Stomach (tissue), 8 donors: ENCODE measurements at regions not wholly inside any gene's neighbourhood (a gene's known extent, or its start where the extent isn't known, plus 50 kb on each side); places are given as distances from the start of the nearest gene placed in this dataset.
"Not testable (repeated sequence)": the region's sequence is repeated elsewhere in the genome, so short reads cannot be mapped to it uniquely, and the experiment has no call there.

Experiments used
- DNase-seq, 2 donors: peaks; one replicate each; pipeline versions ENCODE4 v3.0.0 to v3.0.0-alpha.2; 2013 to 2019
- H3K27ac ChIP-seq, 5 donors: fragments of 200-600 bp in 4 of 5; sonication (generic) in 4 of 5; one replicate each; pipeline ENCODE4 v1.5.1; 2013 to 2019; ENCODE audit warnings: mild to moderate bottlenecking in 1 of 5, moderate library complexity in 1 of 5
- H3K27me3 ChIP-seq, 3 donors: fragments of 200-600 bp; sonication (generic); one replicate each; pipeline ENCODE4 v1.5.1; 2017 to 2019; ENCODE audit warnings: mixed run types in 1 of 3
- H3K36me3 ChIP-seq, 4 donors: fragments of 200-600 bp; sonication (generic); 1 replicate in 3 of 4; 2 replicates in 1 of 4; pipeline ENCODE4 v1.5.1; 2016 to 2019
- H3K4me1 ChIP-seq, 4 donors: fragments of 200-600 bp; sonication (generic); one replicate each; pipeline ENCODE4 v1.5.1; 2016 to 2019
- H3K4me3 ChIP-seq, 4 donors: fragments of 200-600 bp; sonication (generic) in 3 of 4; one replicate each; pipeline ENCODE4 v1.5.1; 2016 to 2019; ENCODE audit warnings: mild to moderate bottlenecking in 1 of 4
- H3K9me3 ChIP-seq, 4 donors: fragments of 200-600 bp; sonication (generic); one replicate each; pipeline ENCODE4 v1.5.1; 2016 to 2019
- CTCF ChIP-seq, 7 experiments: fragments of 450-650 bp in 4 of 7; fragments of 200-600 bp in 3 of 7; sonication (generic) in 3 of 7; IDR thresholded peaks; one replicate each; pipeline ENCODE4 v1.5.1; 2016 to 2019; ENCODE audit warnings: antibody characterized with exemption in 7 of 7, control low read depth in 2 of 7, mild to moderate bottlenecking in 1 of 7
- EP300 ChIP-seq: sonication (generic); formaldehyde crosslinking; IDR thresholded peaks from one replicate; pipeline ENCODE4 v1.6.1; 2017; ENCODE audit warnings: antibody characterized with exemption
- POLR2A ChIP-seq, 4 donors: fragments of 450-650 bp; IDR thresholded peaks; one replicate each; pipeline ENCODE4 v1.6.1; 2016; ENCODE audit warnings: antibody characterized with exemption in 4 of 4, control low read depth in 2 of 4, mild to moderate bottlenecking in 1 of 4, moderate library complexity in 1 of 4
- POLR2AphosphoS5 ChIP-seq, 3 donors: sonication (generic); formaldehyde crosslinking; IDR thresholded peaks; one replicate each; pipeline ENCODE4 v1.6.1; 2016; ENCODE audit warnings: antibody characterized with exemption in 3 of 3
- WGBS, 5 donors: extraction: QIAGEN DNeasy Blood & Tissue Kit in 3 of 5; methylation state at CpG; one replicate each; pipeline versions ENCODE4 v1.1.5 to v1.1.7; 2013 to 2018; 5-methylcytosine and 5-hydroxymethylcytosine counted together
- intact Hi-C: fragments of 100-400 bp; cut with DNase I; formaldehyde crosslinking; loops from one replicate; pipeline ENCODE4 v1.15.1; 2023; ENCODE audit warnings: low total_unique reads
- donor health status: healthy with polysubstance abuse.
- donor health status: Bipolar disorder and iron deficiency.
- donor health status: healthy.

GRCh38 chr5:84764227-84764626 lies 379.5 kb upstream of the EDIL3 start:
- H3K36me3 ChIP-seq, result no peaks in the 10 kb centered on the region
- H3K27ac ChIP-seq, result no peak overlapping the region
- TF ChIP-seq POLR2A (IDR thresholded peaks at IDR 0.05) (no peak), POLR2AphosphoS5 (IDR thresholded peaks at IDR 0.05) (no peak), EP300 (no peak), CTCF (IDR thresholded peaks at IDR 0.05) (no peak)
- intact Hi-C loops, result no loop called here
- no peaks in the 10 kb centered on the region for H3K4me1 ChIP-seq
- H3K4me3 ChIP-seq, result no peak overlapping the region
- DNase-seq, result no peak
- H3K9me3 ChIP-seq, result no peaks in the 10 kb centered on the region
- no peaks in the 10 kb centered on the region for H3K27me3 ChIP-seq
- WGBS, 5 donors, result 59 to 71% (median 70%) methylated on average over 4 of the region's 4 CpGs

DNA sequence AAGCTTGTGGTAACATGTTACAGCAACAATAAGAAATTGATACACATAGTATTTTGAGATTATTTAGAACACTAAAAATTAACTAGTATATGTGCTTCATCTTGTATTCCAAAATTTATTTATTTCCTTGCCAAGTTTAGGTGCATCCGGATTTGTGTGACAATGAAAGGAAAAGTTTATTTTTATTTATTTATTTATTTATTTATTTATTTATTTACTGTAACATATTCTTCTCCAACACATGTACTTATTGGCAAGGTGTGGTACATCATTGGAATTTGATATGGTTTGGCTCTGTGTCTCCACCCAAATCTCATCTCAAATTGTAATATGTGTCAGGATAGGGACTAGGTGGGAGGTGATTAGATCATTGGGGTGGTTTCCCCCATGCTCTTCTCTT lies 373.3 kb upstream of the EDIL3 start:
- Histone ChIP-seq H3K4me3 (no peak overlapping the region), H3K4me1 (no peaks in the 10 kb centered on the region), H3K9me3 (no peaks in the 10 kb centered on the region), H3K36me3 (no peaks in the 10 kb centered on the region), H3K27me3 (no peaks in the 10 kb centered on the region), H3K27ac (no peak overlapping the region)
- 77 to 89% (median 86%) methylated on average over 1 of the region's 1 CpG for WGBS, 5 donors
- TF ChIP-seq EP300, result no peak
- no peak for TF ChIP-seq CTCF (IDR thresholded peaks at IDR 0.05)
- no peak for TF ChIP-seq POLR2AphosphoS5 (IDR thresholded peaks at IDR 0.05)
- TF ChIP-seq POLR2A (IDR thresholded peaks at IDR 0.05), result no peak
- DNase-seq, result no peak
- intact Hi-C loops, result no loop called here

- intact Hi-C loops, result no loop called here
- no peak overlapping the region for H3K27ac ChIP-seq
Measured at GRCh38 chr5:84752780-84753179, 368.1 kb upstream of the EDIL3 start.

DNA sequence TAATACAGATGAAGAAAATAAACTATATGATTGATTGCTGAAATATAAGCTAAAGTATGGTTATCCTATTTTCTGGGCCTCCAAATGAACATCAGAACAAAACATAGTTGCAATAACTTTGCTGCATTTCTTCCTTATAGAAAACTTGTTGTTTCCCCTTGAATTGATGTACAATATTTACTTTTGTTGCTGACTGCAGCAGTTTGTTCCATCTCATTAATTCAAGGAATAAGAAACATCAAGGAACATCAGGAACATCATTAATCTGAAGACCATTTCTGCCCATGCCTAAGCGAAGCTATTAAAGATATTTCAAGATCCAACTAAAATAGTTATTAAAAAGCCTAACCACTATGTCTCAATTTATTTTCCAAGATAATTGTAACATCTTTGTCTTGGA lies 363.6 kb upstream of the EDIL3 start:
- TF ChIP-seq EP300 (no peak), POLR2A (IDR thresholded peaks at IDR 0.05) (no peak), CTCF (IDR thresholded peaks at IDR 0.05) (no peak), POLR2AphosphoS5 (IDR thresholded peaks at IDR 0.05) (no peak)
- 2 to 97% (median 45%) methylated on average over 1 of the region's 1 CpG for WGBS, 5 donors
- Histone ChIP-seq H3K27ac (no peak overlapping the region), H3K4me3 (no peak overlapping the region), H3K9me3 (no peaks in the 10 kb centered on the region), H3K4me1 (no peaks in the 10 kb centered on the region), H3K36me3 (no peaks in the 10 kb centered on the region), H3K27me3 (no peaks in the 10 kb centered on the region)
- DNase-seq, result no peak
- intact Hi-C loops, result no loop called here

More at GRCh38 chr5:84752780-84753179, 368.1 kb upstream of the EDIL3 start:
- H3K27me3 ChIP-seq, result no peaks in the 10 kb centered on the region
- no peaks in the 10 kb centered on the region for H3K4me1 ChIP-seq
- 43 to 66% (median 54%) methylated on average over 2 of the region's 2 CpGs for WGBS, 5 donors
- TF ChIP-seq EP300 (no peak), CTCF (IDR thresholded peaks at IDR 0.05) (no peak), POLR2A (IDR thresholded peaks at IDR 0.05) (no peak), POLR2AphosphoS5 (IDR thresholded peaks at IDR 0.05) (no peak)
- no peaks in the 10 kb centered on the region for H3K9me3 ChIP-seq
- H3K4me3 ChIP-seq, result no peak overlapping the region
- DNase-seq, result no peak
- H3K36me3 ChIP-seq, result no peaks in the 10 kb centered on the region

DNA sequence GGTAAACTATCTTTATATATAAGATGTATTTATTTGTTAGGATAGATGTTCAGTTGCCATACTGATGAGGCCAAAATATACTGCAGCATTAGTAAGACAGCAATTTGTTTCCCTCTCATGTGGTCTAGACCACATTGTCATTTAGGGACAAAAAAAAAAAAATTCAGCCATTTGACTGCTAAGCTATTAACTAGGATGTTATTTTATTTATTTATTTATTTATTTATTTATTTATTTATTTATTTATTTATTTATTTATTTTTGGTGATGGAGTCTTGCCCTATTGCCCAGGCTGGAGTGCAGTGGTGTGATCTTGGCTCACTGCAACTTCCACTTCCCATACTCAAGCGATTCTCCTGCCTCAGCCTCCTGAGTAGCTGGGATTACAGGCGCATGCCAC lies 361.6 kb upstream of the EDIL3 start:
- H3K36me3 ChIP-seq, H3K27ac ChIP-seq, H3K4me1 ChIP-seq, intact Hi-C loops, DNase-seq, H3K27me3 ChIP-seq, H3K4me3 ChIP-seq, H3K9me3 ChIP-seq: not testable (repeated sequence)
- 89 to 98% (median 92%) methylated on average over 2 of the region's 2 CpGs for WGBS, 5 donors
